WI38 (cell line): ENCODE measurements at regions not wholly inside any gene's neighbourhood (a gene's known extent, or its start where the extent isn't known, plus 50 kb on each side); places are given as distances from the start of the nearest gene placed in this dataset.
"Not testable (repeated sequence)": the region's sequence is repeated elsewhere in the genome, so short reads cannot be mapped to it uniquely, and the experiment has no call there.

Source experiments
- H3K4me3 ChIP-seq: 2 replicates; pipeline ENCODE4 v1.5.1; 2011; ENCODE audit warnings: low read depth, mild to moderate bottlenecking, control low read depth, low read length
- TF ChIP-seq, protein P1 (sequence below): IDR thresholded peaks from 2 replicates; pipeline ENCODE4 v1.5.1; 2012; ENCODE audit warnings: low read depth, mild to moderate bottlenecking, control low read depth, low read length

DNA sequence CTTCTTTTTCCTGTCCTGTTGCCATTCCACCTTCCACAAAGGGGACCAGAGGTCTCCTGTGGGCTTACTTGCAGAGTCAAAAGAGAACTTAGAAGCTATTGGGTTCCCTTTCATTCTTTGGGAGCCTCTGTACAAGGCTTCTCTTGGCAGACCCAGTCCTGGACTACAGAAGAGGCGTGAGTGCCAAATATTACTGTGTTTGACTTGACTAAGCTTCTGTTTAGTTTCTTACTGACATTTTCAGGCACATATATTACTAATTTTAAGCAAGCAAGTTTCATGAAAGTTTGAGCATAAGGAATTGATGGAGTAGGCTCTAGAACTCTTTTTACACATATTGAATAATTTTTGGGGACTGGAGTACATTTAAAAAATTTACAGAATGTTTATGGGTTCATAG lies 254.4 kb downstream of the HAPSTR1 start:
- H3K4me3 ChIP-seq = no peak overlapping the region
- TF ChIP-seq, protein P1, sequence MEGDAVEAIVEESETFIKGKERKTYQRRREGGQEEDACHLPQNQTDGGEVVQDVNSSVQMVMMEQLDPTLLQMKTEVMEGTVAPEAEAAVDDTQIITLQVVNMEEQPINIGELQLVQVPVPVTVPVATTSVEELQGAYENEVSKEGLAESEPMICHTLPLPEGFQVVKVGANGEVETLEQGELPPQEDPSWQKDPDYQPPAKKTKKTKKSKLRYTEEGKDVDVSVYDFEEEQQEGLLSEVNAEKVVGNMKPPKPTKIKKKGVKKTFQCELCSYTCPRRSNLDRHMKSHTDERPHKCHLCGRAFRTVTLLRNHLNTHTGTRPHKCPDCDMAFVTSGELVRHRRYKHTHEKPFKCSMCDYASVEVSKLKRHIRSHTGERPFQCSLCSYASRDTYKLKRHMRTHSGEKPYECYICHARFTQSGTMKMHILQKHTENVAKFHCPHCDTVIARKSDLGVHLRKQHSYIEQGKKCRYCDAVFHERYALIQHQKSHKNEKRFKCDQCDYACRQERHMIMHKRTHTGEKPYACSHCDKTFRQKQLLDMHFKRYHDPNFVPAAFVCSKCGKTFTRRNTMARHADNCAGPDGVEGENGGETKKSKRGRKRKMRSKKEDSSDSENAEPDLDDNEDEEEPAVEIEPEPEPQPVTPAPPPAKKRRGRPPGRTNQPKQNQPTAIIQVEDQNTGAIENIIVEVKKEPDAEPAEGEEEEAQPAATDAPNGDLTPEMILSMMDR = no peak

DNA sequence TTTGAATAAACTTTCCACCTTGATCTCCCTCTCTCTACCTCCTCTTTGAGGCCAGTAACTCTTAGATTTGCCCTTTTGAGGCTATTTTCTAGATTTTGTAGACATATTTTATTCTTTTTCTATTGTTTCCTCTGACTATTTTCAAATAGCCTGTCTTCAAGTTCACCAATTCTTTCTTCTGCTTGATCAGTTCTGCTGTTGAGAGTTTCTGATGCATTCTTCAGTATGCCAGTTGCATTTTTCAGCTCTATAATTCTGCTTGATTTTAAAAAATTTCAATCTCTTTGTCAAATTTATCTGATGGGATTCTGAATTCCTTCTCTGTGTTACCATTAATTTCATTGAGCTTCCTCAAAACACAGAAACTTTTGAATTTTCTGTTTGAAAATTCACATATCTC lies 257.5 kb downstream of the HAPSTR1 start:
- no peak overlapping the region for H3K4me3 ChIP-seq
- TF ChIP-seq, protein P1 = no peak

DNA sequence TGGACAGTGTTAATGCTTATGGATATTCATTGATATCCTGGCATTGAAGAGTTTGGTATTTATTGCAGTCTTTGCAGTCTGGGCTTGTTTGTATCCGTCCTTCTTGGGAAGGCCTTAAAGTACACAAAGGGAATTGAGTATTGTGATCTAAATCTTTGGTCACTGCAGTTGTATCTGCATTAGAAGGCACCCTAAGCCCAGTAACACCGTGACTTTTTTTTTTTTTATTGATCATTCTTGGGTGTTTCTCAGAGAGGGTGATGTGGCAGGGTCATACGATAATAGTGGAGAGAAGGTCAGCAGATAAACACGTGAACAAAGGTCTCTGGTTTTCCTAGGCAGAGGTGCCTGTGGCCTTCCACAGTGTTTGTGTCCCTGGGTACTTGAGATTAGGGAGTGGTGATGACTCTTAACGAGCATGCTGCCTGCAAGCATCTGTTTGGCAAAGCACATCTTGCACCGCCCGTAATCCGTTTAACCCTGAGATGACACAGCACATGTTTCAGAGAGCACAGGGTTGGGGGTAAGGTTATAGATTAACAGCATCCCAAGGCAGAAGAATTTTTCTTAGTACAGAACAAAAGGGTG lies 258.0 kb downstream of the HAPSTR1 start:
- H3K4me3 ChIP-seq = not testable (repeated sequence)

DNA sequence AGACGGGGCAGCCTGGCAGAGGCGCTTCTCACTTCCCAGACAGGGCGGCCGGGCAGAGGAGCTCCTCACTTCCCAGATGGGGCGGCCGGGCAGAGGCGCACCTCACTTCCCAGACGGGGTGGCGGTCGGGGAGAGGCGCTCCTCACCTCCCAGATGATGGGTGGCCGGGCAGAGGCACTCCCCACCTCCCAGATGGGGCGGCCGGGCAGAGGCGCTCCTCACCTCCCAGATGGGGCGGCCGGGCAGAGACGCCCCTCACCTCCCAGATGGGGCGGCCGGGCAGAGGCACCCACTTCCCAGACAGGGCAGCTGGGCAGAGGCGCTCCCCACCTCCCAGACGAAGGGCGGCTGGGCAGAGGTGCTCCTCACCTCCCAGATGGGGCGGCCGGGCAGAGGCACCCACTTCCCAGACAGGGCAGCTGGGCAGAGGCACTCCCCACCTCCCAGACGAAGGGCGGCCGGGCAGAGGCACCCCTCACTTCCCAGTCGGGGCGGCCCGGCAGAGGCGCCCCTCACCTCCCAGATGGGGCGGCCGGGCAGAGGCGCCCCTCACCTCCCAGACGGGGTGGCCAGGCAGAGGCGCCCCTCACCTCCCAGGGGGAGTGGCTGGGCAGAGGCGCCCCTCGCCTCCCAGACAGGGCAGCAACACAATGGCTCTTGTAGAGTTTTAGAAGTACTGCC lies 258.8 kb downstream of the HAPSTR1 start:
- not testable (repeated sequence) for H3K4me3 ChIP-seq

DNA sequence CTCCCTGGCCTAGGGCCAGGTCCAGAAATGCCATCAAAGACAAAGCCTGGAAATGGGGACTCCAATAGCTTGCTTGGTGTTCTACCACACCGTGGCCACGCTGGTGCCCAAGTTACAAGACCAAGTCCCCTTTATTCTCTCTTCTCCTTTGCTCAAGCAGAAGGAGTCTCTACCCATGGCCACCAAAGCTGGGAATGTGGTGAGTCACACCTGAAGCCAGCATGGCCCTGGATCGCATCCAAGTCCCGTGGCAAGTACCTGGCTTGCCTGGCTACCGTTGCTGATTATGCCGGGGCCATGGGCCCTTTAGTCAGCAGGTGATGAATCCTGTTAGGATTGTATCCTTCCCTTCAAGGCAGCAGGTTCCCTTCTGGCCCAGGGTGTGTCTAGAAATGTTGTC lies 260.0 kb downstream of the HAPSTR1 start:
- no peak overlapping the region for H3K4me3 ChIP-seq
- TF ChIP-seq, protein P1 = no peak

DNA sequence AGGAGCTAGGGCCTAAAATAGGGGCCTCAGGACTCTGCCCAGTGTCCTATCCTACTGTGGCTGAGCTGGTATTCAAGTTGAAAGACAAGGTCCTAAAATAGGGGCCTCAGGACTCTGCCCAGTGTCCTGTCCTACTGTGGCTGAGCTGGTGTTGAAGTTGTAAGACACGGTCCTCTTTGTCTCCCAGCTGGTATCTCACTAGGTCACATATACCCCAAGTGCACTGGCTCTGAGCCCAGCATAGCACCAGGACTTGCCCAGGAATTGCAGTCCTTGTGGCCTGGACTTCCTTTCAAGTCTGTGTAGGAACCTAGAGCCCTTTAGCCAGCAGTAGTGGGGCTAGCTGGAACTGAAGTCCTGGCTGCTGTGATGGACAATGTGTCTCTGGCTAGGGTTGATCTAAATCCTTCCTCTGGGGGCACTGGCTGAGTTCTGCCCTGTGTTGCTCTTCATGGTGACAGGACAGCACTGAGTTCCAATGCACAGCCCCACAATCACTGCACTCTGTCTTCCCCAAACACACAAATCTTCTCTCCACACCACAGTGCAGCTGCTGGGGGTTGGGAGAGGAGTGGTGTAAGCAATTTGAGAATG lies 260.5 kb downstream of the HAPSTR1 start:
- TF ChIP-seq, protein P1 = no peak

DNA sequence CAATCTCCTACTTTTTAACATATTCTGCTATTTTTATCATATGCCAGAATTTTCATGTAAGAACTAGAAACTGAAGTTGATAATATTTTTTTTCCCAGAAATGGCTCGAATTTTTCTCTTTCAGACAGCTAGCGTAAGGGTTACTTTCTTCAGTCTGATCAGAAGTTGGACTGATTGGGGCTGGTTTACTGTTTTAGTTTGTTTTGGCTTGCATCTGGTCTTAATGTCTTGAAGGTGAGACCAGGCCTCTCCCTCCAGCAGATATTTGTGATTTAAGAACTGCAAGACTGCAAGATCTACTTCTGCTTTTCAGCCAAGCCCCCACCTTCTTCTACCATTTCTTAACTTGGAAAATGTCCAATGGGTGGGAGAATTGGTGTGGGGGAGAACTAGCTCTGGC lies 266.4 kb downstream of the HAPSTR1 start:
- TF ChIP-seq, protein P1 = no peak
- H3K4me3 ChIP-seq = no peak overlapping the region

More for the DNA sequence above, 260.5 kb downstream of the HAPSTR1 start:
- no peak overlapping the region for H3K4me3 ChIP-seq

DNA sequence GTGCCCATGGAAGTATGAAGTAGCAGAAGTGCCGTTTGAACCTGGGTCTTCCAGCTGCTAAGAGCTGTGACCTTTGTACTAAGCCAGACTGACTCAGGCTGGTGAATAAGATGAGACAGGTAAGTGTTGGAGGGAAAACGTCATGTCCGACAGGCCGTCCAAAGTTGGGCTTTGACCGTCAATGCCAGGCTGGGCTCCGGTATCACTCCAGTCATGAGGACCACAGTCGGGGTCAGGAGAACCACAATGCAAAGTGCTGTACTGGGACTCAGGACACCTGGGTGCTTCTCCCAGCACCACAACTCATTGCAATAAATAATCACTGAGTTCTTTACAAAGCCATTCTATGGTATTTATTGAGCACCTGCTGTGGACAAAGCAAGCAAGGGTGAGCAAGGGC lies 268.6 kb downstream of the HAPSTR1 start:
- H3K4me3 ChIP-seq = no peak overlapping the region
- TF ChIP-seq, protein P1 = no peak
